Pancreas (tissue), 10 donors: ENCODE measurements at regions not wholly inside any gene's neighbourhood (a gene's known extent, or its start where the extent isn't known, plus 50 kb on each side); places are given as distances from the start of the nearest gene placed in this dataset.

Experiments used
- ATAC-seq, 4 donors: fragments of 200-7000 bp; cut with Tn5 transposase; one replicate each; pipeline versions ENCODE4 v1.8.0 to v1.9.1; 2020; ENCODE audit warnings: mild to moderate bottlenecking in 4 of 4, moderate library complexity in 4 of 4
- DNase-seq, 6 donors: peaks; one replicate each; pipeline ENCODE4 v3.0.0-alpha.2; 2020
- FAIRE-seq: peaks from 2 replicates; lab custom pipeline; 2012; peaks lifted over from hg19 to GRCh38; lab: Jason Lieb, UNC
- H3K27ac ChIP-seq, 4 donors: fragments of 200-600 bp; sonication (generic); 1 replicate in 3 of 4; 2 replicates in 1 of 4; pipeline versions ENCODE4 v1.5.0 to v1.8.0; 2020
- H3K27me3 ChIP-seq, 4 donors: fragments of 200-600 bp; one replicate each; pipeline ENCODE4 v1.8.0; 2021
- H3K36me3 ChIP-seq, 3 donors: fragments of 200-600 bp; sonication (generic) in 1 of 3; one replicate each; pipeline versions ENCODE4 v1.5.0 to v1.8.0; 2020 to 2021
- H3K4me1 ChIP-seq, 3 donors: fragments of 200-600 bp; one replicate each; pipeline ENCODE4 v1.8.0; 2021
- H3K4me3 ChIP-seq, 4 donors: fragments of 200-600 bp; sonication (generic) in 2 of 4; one replicate each; pipeline versions ENCODE4 v1.5.0 to v1.8.0; 2020 to 2021
- H3K9me3 ChIP-seq, 4 donors: fragments of 200-600 bp; one replicate each; pipeline ENCODE4 v1.8.0; 2021
- CTCF ChIP-seq, 4 donors: fragments of 200-600 bp; sonication (generic) in 3 of 4; IDR thresholded peaks; one replicate each; pipeline versions ENCODE4 v1.5.0 to v1.8.0; 2021; ENCODE audit warnings: antibody characterized with exemption in 4 of 4
- whole genome bisulfite sequencing, 2 donors: extraction: QIAGEN DNeasy Blood & Tissue Kit; methylation state at CpG; one replicate each; pipeline ENCODE4 v1.1.7; 2013; 5-methylcytosine and 5-hydroxymethylcytosine counted together
- intact Hi-C, 3 donors: fragments of 100-400 bp; cut with DNase I; formaldehyde crosslinking; loops; one replicate each; pipeline versions ENCODE4 v1.11.1 to v1.14.2; 2022
- donor health status: healthy with polysubstance abuse.
- donor health status: DM: no; HTN: no; CAD: no; lungs with moderate emphysema.
- donor health status: DM: no; HTN: no; CAD: no.
- donor health status: control.
- donor health status: control.
- donor health status: Bipolar disorder and iron deficiency.
- donor health status: DM: yes; HTN: yes; CAD: no.
- donor health status: DM: no; HTN: no; CAD: no.
- donor health status: DM: no; HTN: no; CAD: no.
- donor health status: DM: yes; HTN: yes; CAD: no.

DNA sequence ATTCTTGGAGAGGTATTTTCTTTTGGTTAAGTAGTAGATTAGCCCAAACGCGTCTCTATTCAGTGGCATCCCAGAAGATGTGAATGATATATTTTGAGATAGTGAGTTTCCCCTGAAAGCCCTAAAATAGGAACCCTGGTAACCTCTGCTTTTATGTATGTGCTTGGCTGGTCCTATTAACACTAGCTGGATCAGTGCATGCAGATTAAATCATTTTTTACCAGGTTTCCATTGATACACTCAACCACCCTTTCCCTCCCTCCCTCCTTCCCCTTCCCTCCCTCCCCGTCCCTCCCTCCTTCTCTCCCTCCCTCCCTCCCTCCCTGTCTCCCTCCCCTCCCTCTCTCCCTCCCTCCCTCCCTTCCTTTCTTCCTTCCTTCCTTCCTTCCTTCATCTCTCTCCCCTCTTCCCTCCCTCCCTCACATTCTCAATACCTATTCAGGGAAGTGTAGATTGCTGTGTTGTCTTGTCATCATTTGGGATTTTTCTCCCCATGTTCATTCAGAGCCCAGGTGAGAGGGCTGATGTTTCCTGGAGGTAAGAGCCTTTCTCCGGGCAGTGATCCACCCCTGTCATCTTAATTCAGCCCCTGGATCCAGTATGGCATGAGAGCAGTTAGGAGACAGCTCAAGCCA lies 406.8 kb downstream of the PRDM2 start:
- FAIRE-seq (no peak), DNase-seq (no peak), ATAC-seq (no peak)
- WGBS, 2 donors: 74 to 85% methylated on average over 4 of the region's 4 CpGs
- Histone ChIP-seq H3K9me3 (no peaks in the 10 kb centered on the region), H3K27me3 (no peaks in the 10 kb centered on the region), H3K27ac (no peak overlapping the region), H3K36me3 (no peaks in the 10 kb centered on the region), H3K4me3 (no peak overlapping the region), H3K4me1 (peaks cover 4 to 15% (median 14%) of the 10 kb centered on the region in 3 donors)
- no peak for TF ChIP-seq CTCF (IDR thresholded peaks at IDR 0.05)
- intact Hi-C loops: loop anchor here in 1 of 3 donors (10.0 kb wide), 1 partner anchor 938 kb away; no protein-coding TSS in a partner anchor

GRCh38 chr1:14108356-14109275 lies 408.6 kb downstream of the PRDM2 start:
- no peak for TF ChIP-seq CTCF (IDR thresholded peaks at IDR 0.05)
- H3K4me3 ChIP-seq: no peak overlapping the region
- H3K27me3 ChIP-seq: no peaks in the 10 kb centered on the region
- peaks cover 4 to 15% (median 14%) of the 10 kb centered on the region in 3 donors for H3K4me1 ChIP-seq
- H3K27ac ChIP-seq: peak overlapping the region; percentile 2 to 47 (median 30)
- H3K36me3 ChIP-seq: no peaks in the 10 kb centered on the region
- peak; percentile 95 to 97 (median 96) for ATAC-seq
- no peak for FAIRE-seq
- H3K9me3 ChIP-seq: no peaks in the 10 kb centered on the region
- WGBS, 2 donors: 18 to 20% methylated on average over 14 of the region's 14 CpGs
- peak; percentile 59 to 87 (median 80) for DNase-seq
- intact Hi-C loops: loop anchor here in 1 of 3 donors (10.0 kb wide), 1 partner anchor 936 kb away; no protein-coding TSS in a partner anchor

- no peaks in the 10 kb centered on the region for H3K27me3 ChIP-seq
- no peaks in the 10 kb centered on the region for H3K9me3 ChIP-seq
- H3K4me3 ChIP-seq: no peak overlapping the region
- H3K36me3 ChIP-seq: no peaks in the 10 kb centered on the region
- 79 to 91% methylated on average over 1 of the region's 1 CpG for WGBS, 2 donors
- DNase-seq: no peak
- no peak overlapping the region for H3K27ac ChIP-seq
- peak in 1 of 4 donors; percentile 58 for ATAC-seq
- TF ChIP-seq CTCF (IDR thresholded peaks at IDR 0.05): no peak
- peaks cover 4 to 15% (median 14%) of the 10 kb centered on the region in 3 donors for H3K4me1 ChIP-seq
- FAIRE-seq: no peak
- intact Hi-C loops: loop anchor here in 1 of 3 donors (10.0 kb wide), 1 partner anchor 936 kb away; no protein-coding TSS in a partner anchor
These were observed 409.3 kb downstream of the PRDM2 start for GRCh38 chr1:14109276-14109635.

- H3K27me3 ChIP-seq: no peaks in the 10 kb centered on the region
- H3K4me1 ChIP-seq: peaks cover 4 to 15% (median 14%) of the 10 kb centered on the region in 3 donors
- H3K27ac ChIP-seq: no peak overlapping the region
- FAIRE-seq (no peak), ATAC-seq (no peak), DNase-seq (no peak)
- H3K4me3 ChIP-seq: no peak overlapping the region
- intact Hi-C loops: no loop called here
- WGBS, 2 donors: 81 to 87% methylated on average over 2 of the region's 2 CpGs
- H3K9me3 ChIP-seq: no peaks in the 10 kb centered on the region
- no peak for TF ChIP-seq CTCF (IDR thresholded peaks at IDR 0.05)
- H3K36me3 ChIP-seq: no peaks in the 10 kb centered on the region
These were observed 410.1 kb downstream of the PRDM2 start for GRCh38 chr1:14110040-14110439.
